Endothelial cell of umbilical vein (primary cell): ENCODE measurements at regions not wholly inside any gene's neighbourhood (a gene's known extent, or its start where the extent isn't known, plus 50 kb on each side); places are given as distances from the start of the nearest gene placed in this dataset.

Source experiments
- BruUV-seq: library from RNA; stranded (reverse); fragments of 400-500 nt; replicated peaks from 2 replicates; lab custom pipeline; 2021; lab: Mats Ljungman, UMichigan
- CTCF ChIA-PET: fragments of 300-600, 350-600 bp; sonication (Branson Sonifier 250); formaldehyde crosslinking; loops from one replicate; lab custom pipeline; 2021; ENCODE audit warnings: antibody characterized with exemption, inconsistent platforms; lab: Charles Lee
- POLR2A ChIA-PET: fragments of 300-600, 350-600 bp; sonication (Branson Sonifier 250); formaldehyde crosslinking; loops from one replicate; lab custom pipeline; 2021; ENCODE audit warnings: antibody characterized with exemption, inconsistent platforms; lab: Charles Lee
- DNase-seq: peaks from one replicate; pipeline ENCODE4 v3.0.0-alpha.2; 2011; ENCODE audit warnings: low read depth, low spot score
- FAIRE-seq: peaks from 2 replicates; lab custom pipeline; 2011; peaks lifted over from hg19 to GRCh38; lab: Jason Lieb, UNC
- H2AFZ ChIP-seq: 2 replicates; pipeline ENCODE4 v1.6.0; 2012; ENCODE audit warnings: low read depth, low read length, control low read depth, inconsistent platforms
- H3K27ac ChIP-seq: 2 replicates; pipeline ENCODE4 v1.5.1; 2011; ENCODE audit warnings: low read depth, mild to moderate bottlenecking, control low read depth, low read length, moderate library complexity; ENCODE audit not compliant: insufficient read depth
- H3K27me3 ChIP-seq, 2 experiments: 2 replicates each; pipeline versions ENCODE4 v1.6.0 to v1.6.1; 2011; ENCODE audit warnings: low read length in 2 of 2, mixed read lengths in 1 of 2; ENCODE audit not compliant: control insufficient read depth in 2 of 2, insufficient read depth in 2 of 2
- H3K36me3 ChIP-seq, 2 experiments: 2 replicates in 1 of 2; 3 replicates in 1 of 2; pipeline ENCODE4 v1.5.1; 2011; ENCODE audit warnings: low read length in 2 of 2, mild to moderate bottlenecking in 1 of 2, moderate library complexity in 1 of 2; ENCODE audit not compliant: control insufficient read depth in 2 of 2, insufficient read depth in 2 of 2; ENCODE audit errors: extremely low read depth in 1 of 2
- H3K4me1 ChIP-seq: 3 replicates; pipeline ENCODE4 v1.5.1; 2011; ENCODE audit warnings: mild to moderate bottlenecking, low read length; ENCODE audit not compliant: control insufficient read depth, insufficient read depth; ENCODE audit errors: extremely low read depth
- H3K4me2 ChIP-seq: 2 replicates; pipeline ENCODE4 v1.6.1; 2011; ENCODE audit warnings: low read length, control low read depth, mixed read lengths; ENCODE audit not compliant: insufficient read depth
- H3K4me3 ChIP-seq, 3 experiments: fragments of 200-600 bp in 1 of 3; sonication (generic), shearing (Covaris generic) in 1 of 3; replicated peaks in 1 of 3; 2 replicates each; pipeline ENCODE4 v1.5.1; 2011 to 2016; ENCODE audit warnings: control low read depth in 3 of 3, low read length in 3 of 3, mild to moderate bottlenecking in 2 of 3, inconsistent platforms in 1 of 3, low read depth in 1 of 3, moderate library complexity in 1 of 3; ENCODE audit not compliant: insufficient read depth in 1 of 3
- H3K79me2 ChIP-seq: 2 replicates; pipeline ENCODE4 v1.6.0; 2012; ENCODE audit warnings: low read length, inconsistent platforms; ENCODE audit not compliant: control insufficient read depth, insufficient read depth
- H3K9ac ChIP-seq: replicated peaks from 2 replicates; pipeline ENCODE3; 2011; ENCODE audit warnings: low read length, control low read depth; ENCODE audit not compliant: insufficient read depth; ENCODE audit errors: extremely low read depth
- H3K9me1 ChIP-seq: replicated peaks from 3 replicates; pipeline ENCODE4 v1.6.0; 2011; ENCODE audit warnings: mild to moderate bottlenecking, low read length; ENCODE audit not compliant: control insufficient read depth, insufficient read depth; ENCODE audit errors: extremely low read depth
- H3K9me3 ChIP-seq: replicated peaks from 2 replicates; pipeline ENCODE4 v1.5.1; 2012; ENCODE audit warnings: low read length, inconsistent platforms; ENCODE audit not compliant: control insufficient read depth, insufficient read depth
- H4K20me1 ChIP-seq: replicated peaks from 2 replicates; pipeline ENCODE3; 2011; ENCODE audit warnings: mild to moderate bottlenecking, low read length; ENCODE audit not compliant: control insufficient read depth, insufficient read depth; ENCODE audit errors: extremely low read depth
- CTCF ChIP-seq, 2 donors: IDR thresholded peaks; 1 replicate in 1 of 2; 2 replicates in 1 of 2; pipeline ENCODE4 v1.5.1; 2011; ENCODE audit warnings: low read length in 2 of 2, mild to moderate bottlenecking in 2 of 2, moderate library complexity in 2 of 2, control low read depth in 1 of 2, inconsistent platforms in 1 of 2, low read depth in 1 of 2; ENCODE audit not compliant: insufficient read depth in 1 of 2; ENCODE audit errors: extremely low read depth in 1 of 2
- EZH2 ChIP-seq: IDR thresholded peaks from 2 replicates; pipeline ENCODE4 v1.6.1; 2012; ENCODE audit warnings: borderline replicate concordance, low read depth, mild to moderate bottlenecking, moderate library complexity, low read length, inconsistent platforms; ENCODE audit not compliant: severe bottlenecking
- FOS ChIP-seq: IDR thresholded peaks from 2 replicates; pipeline ENCODE4 v1.6.1; 2011; ENCODE audit warnings: mild to moderate bottlenecking, low read length, moderate library complexity, borderline replicate concordance; ENCODE audit not compliant: insufficient read depth
- GATA2 ChIP-seq: IDR thresholded peaks from 2 replicates; pipeline ENCODE4 v1.7.0; 2011; ENCODE audit warnings: low read depth, mild to moderate bottlenecking, moderate library complexity, mixed read lengths, low read length; ENCODE audit not compliant: insufficient read length, insufficient read depth
- JUN ChIP-seq: IDR thresholded peaks from 2 replicates; pipeline ENCODE4 v1.6.1; 2011; ENCODE audit warnings: borderline replicate concordance, low read depth; ENCODE audit not compliant: insufficient read length, insufficient read depth
- MAX ChIP-seq: IDR thresholded peaks from 2 replicates; pipeline ENCODE4 v1.6.1; 2011; ENCODE audit not compliant: insufficient read depth, insufficient read length
- MYC ChIP-seq: IDR thresholded peaks from one replicate; pipeline ENCODE4 v1.6.1; 2011; ENCODE audit warnings: mild to moderate bottlenecking, low read depth, low read length
- POLR2A ChIP-seq: IDR thresholded peaks from 2 replicates; pipeline ENCODE4 v1.6.1; 2012; ENCODE audit warnings: low read depth, mild to moderate bottlenecking, control low read depth, low read length
- POLR2AphosphoS5 ChIP-seq: IDR thresholded peaks from 2 replicates; pipeline ENCODE4 v1.6.1; 2012; ENCODE audit warnings: low read depth, mild to moderate bottlenecking, control low read depth, low read length, moderate library complexity; ENCODE audit not compliant: insufficient read depth
- dilution Hi-C: fragments of 300-500 bp; cut with MboI; formaldehyde crosslinking; loops from one replicate; pipeline ENCODE4 v1.15.0; 2019; ENCODE audit warnings: low sequenced_read_pairs; ENCODE audit not compliant: extremely low pct_ligation_motif_present
- intact Hi-C: fragments of 100-400 bp; cut with micrococcal nuclease; formaldehyde crosslinking; loops from one replicate; pipeline ENCODE4 v1.10.0; 2022

- DNase-seq, result no peak
- no peak overlapping the region for H2AFZ ChIP-seq
- no peak for FAIRE-seq
- CTCF ChIA-PET, result interaction anchor here (1.2 kb wide), 1 partner anchor 10 kb away, joined by 4 read pairs; no protein-coding TSS in a partner anchor
- peaks cover 3 to 8% of the 10 kb centered on the region in 2 experiments for H3K27me3 ChIP-seq
- POLR2A ChIA-PET, result no interaction called here
- dilution Hi-C loops (no loop called here), intact Hi-C loops (no loop called here)
- no peaks in the 10 kb centered on the region for H3K36me3 ChIP-seq
- no peaks in the 10 kb centered on the region for H3K9me3 ChIP-seq
- H4K20me1 ChIP-seq, result no peaks in the 10 kb centered on the region
- no TSS peak for BruUV-seq
- TF ChIP-seq POLR2A (no peak), JUN (no peak), MYC (no peak), EZH2 (no peak), CTCF (IDR thresholded peaks at IDR 0.05; ENCODE audit: extremely low read depth in 1 of 2, insufficient read depth in 1 of 2, low read depth in 1 of 2, low read length in 2 of 2) (no peak), POLR2AphosphoS5 (no peak), FOS (no peak), MAX (no peak), GATA2 (no peak)
- H3K4me3 ChIP-seq, result no peak overlapping the region
- no peak overlapping the region for H3K4me2 ChIP-seq
- H3K79me2 ChIP-seq, result no peaks in the 10 kb centered on the region
- no peak overlapping the region for H3K27ac ChIP-seq
- H3K9ac ChIP-seq, result no peak overlapping the region
- H3K9me1 ChIP-seq, result no peaks in the 10 kb centered on the region
- H3K4me1 ChIP-seq, result no peaks in the 10 kb centered on the region
These were observed 86.2 kb upstream of the HSPA9 start for GRCh38 chr5:138661291-138661960.
